H9 (cell line): ENCODE measurements at regions not wholly inside any gene's neighbourhood (a gene's known extent, or its start where the extent isn't known, plus 50 kb on each side); places are given as distances from the start of the nearest gene placed in this dataset.

ENCODE experiments used
- DNase-seq: peaks from one replicate; pipeline ENCODE4 v3.0.0-alpha.2; 2017
- H2AFZ ChIP-seq: one replicate; pipeline ENCODE4 v1.6.1; 2013; ENCODE audit warnings: mild to moderate bottlenecking, low read length, control low read depth, moderate library complexity
- H2AK5ac ChIP-seq: 2 replicates; pipeline ENCODE4 v1.6.1; 2013; ENCODE audit warnings: low read length, control low read depth, mixed read lengths; ENCODE audit not compliant: insufficient read length
- H2BK120ac ChIP-seq: one replicate; pipeline ENCODE4 v1.6.1; 2013; ENCODE audit warnings: low read depth, mild to moderate bottlenecking, low read length, control low read depth, inconsistent platforms; ENCODE audit not compliant: poor library complexity, severe bottlenecking
- H2BK12ac ChIP-seq: 2 replicates; pipeline ENCODE4 v1.6.1; 2013; ENCODE audit warnings: low read length, control low read depth, mixed read lengths, low read depth; ENCODE audit not compliant: insufficient read length
- H2BK15ac ChIP-seq: 2 replicates; pipeline ENCODE4 v1.6.1; 2013; ENCODE audit warnings: low read depth, low read length, control low read depth
- H2BK20ac ChIP-seq: one replicate; pipeline ENCODE4 v1.6.1; 2013; ENCODE audit warnings: low read depth, mild to moderate bottlenecking, low read length, control low read depth, inconsistent platforms; ENCODE audit not compliant: poor library complexity, severe bottlenecking
- H2BK5ac ChIP-seq: 2 replicates; pipeline ENCODE4 v1.6.1; 2013; ENCODE audit warnings: low read length, control low read depth, mixed read lengths; ENCODE audit not compliant: insufficient read length
- H3K14ac ChIP-seq: 2 replicates; pipeline ENCODE4 v1.6.1; 2013; ENCODE audit warnings: low read length, control low read depth; ENCODE audit not compliant: insufficient read depth
- H3K18ac ChIP-seq: 2 replicates; pipeline ENCODE4 v1.6.1; 2013; ENCODE audit warnings: low read depth, mild to moderate bottlenecking, mixed read lengths, low read length, control low read depth; ENCODE audit not compliant: insufficient read length
- H3K23ac ChIP-seq: 2 replicates; pipeline ENCODE4 v1.6.1; 2013; ENCODE audit warnings: low read length, control low read depth, mixed read lengths, low read depth; ENCODE audit not compliant: insufficient read length
- H3K23me2 ChIP-seq: 2 replicates; pipeline ENCODE4 v1.6.1; 2013; ENCODE audit warnings: low read depth, mild to moderate bottlenecking, mixed read lengths, low read length, control low read depth; ENCODE audit not compliant: insufficient read length, poor library complexity, severe bottlenecking
- H3K27ac ChIP-seq: 2 replicates; pipeline ENCODE4 v1.5.1; 2013; ENCODE audit warnings: low read length, control low read depth, mixed read lengths, low read depth; ENCODE audit not compliant: insufficient read length
- H3K27me3 ChIP-seq: 2 replicates; pipeline ENCODE4 v1.6.1; 2013; ENCODE audit warnings: low read length, control low read depth, inconsistent platforms; ENCODE audit not compliant: insufficient read depth
- H3K4ac ChIP-seq: 2 replicates; pipeline ENCODE4 v1.6.1; 2013; ENCODE audit warnings: low read depth, mild to moderate bottlenecking, control low read depth, inconsistent platforms, low read length, moderate library complexity
- H3K4me1 ChIP-seq: 2 replicates; pipeline ENCODE4 v1.6.1; 2013; ENCODE audit warnings: low read length, control low read depth, inconsistent platforms; ENCODE audit not compliant: insufficient read depth
- H3K4me2 ChIP-seq: 2 replicates; pipeline ENCODE4 v1.6.1; 2013; ENCODE audit warnings: low read length, control low read depth, mixed read lengths; ENCODE audit not compliant: insufficient read length, insufficient read depth
- H3K56ac ChIP-seq: 2 replicates; pipeline ENCODE4 v1.6.1; 2013; ENCODE audit warnings: low read depth, mild to moderate bottlenecking, mixed read lengths, low read length, control low read depth; ENCODE audit not compliant: insufficient read length
- H3K79me1 ChIP-seq: 2 replicates; pipeline ENCODE4 v1.6.1; 2013; ENCODE audit warnings: low read depth, mild to moderate bottlenecking, moderate library complexity, low read length, control low read depth, inconsistent platforms; ENCODE audit not compliant: insufficient read depth, poor library complexity, severe bottlenecking
- H3K79me2 ChIP-seq: 2 replicates; pipeline ENCODE4 v1.6.1; 2013; ENCODE audit warnings: low read length, control low read depth, inconsistent platforms; ENCODE audit not compliant: insufficient read depth
- H3K9ac ChIP-seq: 2 replicates; pipeline ENCODE4 v1.6.1; 2013; ENCODE audit warnings: low read length, control low read depth, mixed read lengths; ENCODE audit not compliant: insufficient read length; ENCODE audit errors: extremely low read depth
- H3K9me3 ChIP-seq: one replicate; pipeline ENCODE4 v1.6.1; 2013; ENCODE audit warnings: low read depth, low read length, inconsistent platforms; ENCODE audit not compliant: control insufficient read depth
- H3T11ph ChIP-seq: one replicate; pipeline ENCODE4 v1.6.1; 2013; ENCODE audit warnings: mild to moderate bottlenecking, low read length, control low read depth, inconsistent platforms
- H4K20me1 ChIP-seq: one replicate; pipeline ENCODE4 v1.6.1; 2013; ENCODE audit not compliant: control insufficient read depth, insufficient read length, insufficient read depth
- H4K5ac ChIP-seq: 2 replicates; pipeline ENCODE4 v1.6.1; 2013; ENCODE audit warnings: low read depth, mild to moderate bottlenecking, mixed read lengths, low read length, control low read depth; ENCODE audit not compliant: insufficient read length
- H4K8ac ChIP-seq: replicated peaks from 2 replicates; pipeline ENCODE4 v1.6.1; 2013; ENCODE audit warnings: low read length, control low read depth, mixed read lengths, low read depth; ENCODE audit not compliant: insufficient read length
- H4K91ac ChIP-seq: 2 replicates; pipeline ENCODE4 v1.6.1; 2013; ENCODE audit warnings: low read depth, mild to moderate bottlenecking, moderate library complexity, mixed read lengths, low read length, control low read depth; ENCODE audit not compliant: insufficient read length
- H3K27ac Mint-ChIP-seq, 3 experiments: 2 replicates in 2 of 3; 3 replicates in 1 of 3; pipeline ENCODE4 v1.8.0; 2020 to 2021; ENCODE audit warnings: mixed read lengths in 3 of 3, mild to moderate bottlenecking in 1 of 3, moderate library complexity in 1 of 3
- H3K27me3 Mint-ChIP-seq: 2 replicates; pipeline ENCODE4 v1.8.0; 2021; ENCODE audit warnings: low read depth, mild to moderate bottlenecking, moderate library complexity, mixed read lengths
- H3K36me3 Mint-ChIP-seq, 3 experiments: 2 replicates in 2 of 3; 3 replicates in 1 of 3; pipeline ENCODE4 v1.8.0; 2020 to 2021; ENCODE audit warnings: low read depth in 3 of 3, mixed read lengths in 3 of 3; ENCODE audit not compliant: insufficient read depth in 1 of 3
- H3K4me1 Mint-ChIP-seq, 2 experiments: 2 replicates each; pipeline ENCODE4 v1.8.0; 2020; ENCODE audit warnings: mixed read lengths in 2 of 2
- H3K4me3 Mint-ChIP-seq, 2 experiments: 2 replicates in 1 of 2; 3 replicates in 1 of 2; pipeline ENCODE4 v1.8.0; 2020 to 2021; ENCODE audit warnings: mild to moderate bottlenecking in 2 of 2, mixed read lengths in 2 of 2, moderate library complexity in 1 of 2
- H3K9me3 Mint-ChIP-seq, 2 experiments: 2 replicates in 1 of 2; 3 replicates in 1 of 2; pipeline ENCODE4 v1.8.0; 2020; ENCODE audit warnings: mild to moderate bottlenecking in 2 of 2, mixed read lengths in 2 of 2, moderate library complexity in 1 of 2
- WGBS: extraction: QIAGEN DNeasy Blood & Tissue Kit; methylation state at CpG from one replicate; pipeline ENCODE4 v1.1.7; 2013; ENCODE audit warnings: missing lambda C conversion rate, low lambda C conversion rate, mixed read lengths; ENCODE audit not compliant: insufficient read length; ENCODE audit errors: extremely low coverage; 5-methylcytosine and 5-hydroxymethylcytosine counted together
- TF ChIP-seq, protein P1 (sequence below): fragments of 200-600 bp; sonication (generic); conservative IDR thresholded peaks from 3 replicates; pipeline ENCODE4 v1.8.0; 2021; ENCODE audit warnings: antibody characterized with exemption, mild to moderate bottlenecking

DNA sequence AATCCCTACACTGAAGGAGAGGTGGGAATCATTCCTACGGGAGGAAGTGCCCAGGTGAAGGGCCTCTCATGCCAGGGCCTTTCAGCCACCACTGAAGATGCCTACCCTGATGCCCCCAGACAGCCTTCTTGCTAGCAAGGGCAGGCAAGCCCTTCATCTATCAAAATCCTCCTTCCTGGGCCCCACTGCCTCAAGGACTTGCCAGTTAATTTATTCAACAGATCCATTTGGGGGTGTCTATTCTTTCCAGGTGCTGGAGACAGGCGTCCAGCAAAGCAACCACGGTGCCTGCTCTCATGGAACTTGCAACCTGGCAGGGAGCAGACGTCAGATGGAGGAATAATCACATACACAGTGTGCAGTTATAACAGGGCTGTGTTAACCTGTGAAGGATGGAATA is 95.5 kb downstream of the GYPC start:
- H3K4me1 ChIP-seq = peaks cover 2% of the 10 kb centered on the region; the same call in 1 of the 2 replicates
- no peaks in the 10 kb centered on the region for H3K9me3 ChIP-seq
- no peak overlapping the region for H2BK20ac ChIP-seq
- H3T11ph ChIP-seq = no peak overlapping the region
- TF ChIP-seq, protein P1, sequence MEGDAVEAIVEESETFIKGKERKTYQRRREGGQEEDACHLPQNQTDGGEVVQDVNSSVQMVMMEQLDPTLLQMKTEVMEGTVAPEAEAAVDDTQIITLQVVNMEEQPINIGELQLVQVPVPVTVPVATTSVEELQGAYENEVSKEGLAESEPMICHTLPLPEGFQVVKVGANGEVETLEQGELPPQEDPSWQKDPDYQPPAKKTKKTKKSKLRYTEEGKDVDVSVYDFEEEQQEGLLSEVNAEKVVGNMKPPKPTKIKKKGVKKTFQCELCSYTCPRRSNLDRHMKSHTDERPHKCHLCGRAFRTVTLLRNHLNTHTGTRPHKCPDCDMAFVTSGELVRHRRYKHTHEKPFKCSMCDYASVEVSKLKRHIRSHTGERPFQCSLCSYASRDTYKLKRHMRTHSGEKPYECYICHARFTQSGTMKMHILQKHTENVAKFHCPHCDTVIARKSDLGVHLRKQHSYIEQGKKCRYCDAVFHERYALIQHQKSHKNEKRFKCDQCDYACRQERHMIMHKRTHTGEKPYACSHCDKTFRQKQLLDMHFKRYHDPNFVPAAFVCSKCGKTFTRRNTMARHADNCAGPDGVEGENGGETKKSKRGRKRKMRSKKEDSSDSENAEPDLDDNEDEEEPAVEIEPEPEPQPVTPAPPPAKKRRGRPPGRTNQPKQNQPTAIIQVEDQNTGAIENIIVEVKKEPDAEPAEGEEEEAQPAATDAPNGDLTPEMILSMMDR = no peak
- H3K79me1 ChIP-seq = no peaks in the 10 kb centered on the region
- Mint-ChIP-seq H3K36me3 (no peaks in the 10 kb centered on the region; a peak in 1 of 7 replicates), H3K9me3 (no peaks in the 10 kb centered on the region; a peak in 1 of 5 replicates), H3K27me3 (no peaks in the 10 kb centered on the region), H3K4me3 (no peak overlapping the region), H3K27ac (no peak overlapping the region; a peak in 1 of 7 replicates), H3K4me1 (peaks cover 8 to 9% of the 10 kb centered on the region in 2 experiments; a peak in 3 of 4 replicates)
- H2BK5ac ChIP-seq = no peak overlapping the region
- H4K20me1 ChIP-seq = no peaks in the 10 kb centered on the region
- no peak overlapping the region for H2AK5ac ChIP-seq
- H4K8ac ChIP-seq = no peak overlapping the region
- H3K14ac ChIP-seq = no peak overlapping the region
- no peak overlapping the region for H3K27ac ChIP-seq
- H3K56ac ChIP-seq = no peak overlapping the region
- no peaks in the 10 kb centered on the region for H3K79me2 ChIP-seq
- peak overlapping the region; percentile 2 for H2BK120ac ChIP-seq
- no peak overlapping the region for H4K5ac ChIP-seq
- no peak overlapping the region for H3K9ac ChIP-seq
- no peaks in the 10 kb centered on the region for H3K23me2 ChIP-seq
- H3K18ac ChIP-seq = no peak overlapping the region
- H3K27me3 ChIP-seq = no peaks in the 10 kb centered on the region
- H3K23ac ChIP-seq = no peak overlapping the region
- no peak overlapping the region for H2BK15ac ChIP-seq
- no peak overlapping the region for H4K91ac ChIP-seq
- no peak overlapping the region for H3K4ac ChIP-seq
- no peak overlapping the region for H2AFZ ChIP-seq
- DNase-seq = no peak
- H3K4me2 ChIP-seq = no peak overlapping the region
- H2BK12ac ChIP-seq = no peak overlapping the region
- no CpG with 5 or more reads among the region's 4 CpGs for WGBS
